ENCODE measurements at regions not wholly inside any gene's neighbourhood (a gene's known extent, or its start where the extent isn't known, plus 50 kb on each side); places are given as distances from the start of the nearest gene placed in this dataset.

DNA sequence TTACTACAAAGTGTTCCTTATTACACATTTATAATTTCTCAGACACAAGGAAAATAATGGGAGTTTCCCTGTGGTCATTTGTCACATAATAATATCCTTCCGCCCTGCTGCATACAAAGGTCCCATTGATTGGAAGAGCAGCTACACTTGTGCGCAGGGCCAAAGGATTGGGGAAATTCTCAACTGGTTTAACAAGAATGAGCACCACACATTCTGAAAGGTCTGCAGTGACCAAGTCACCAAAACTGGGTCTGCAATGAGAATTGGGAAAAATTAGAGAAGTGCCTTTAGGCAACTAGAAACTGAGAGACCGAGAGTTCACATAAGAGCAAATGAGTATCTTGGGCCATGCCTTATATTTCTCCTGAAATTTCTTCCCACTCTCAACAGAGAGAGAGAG lies 98.2 kb upstream of the NR2F2 start:
- no peak for TF ChIP-seq PPARA (CRISPR knock-in tag; IDR thresholded peaks at IDR 0.05; ENCODE audit: borderline replicate concordance)
- TF ChIP-seq ARNTL (CRISPR knock-in tag; IDR thresholded peaks at IDR 0.05; ENCODE audit: borderline replicate concordance, low read depth): no peak
- TF ChIP-seq TOX (CRISPR knock-in tag; IDR thresholded peaks at IDR 0.05; ENCODE audit: borderline replicate concordance): no peak
- TF ChIP-seq, protein P1, sequence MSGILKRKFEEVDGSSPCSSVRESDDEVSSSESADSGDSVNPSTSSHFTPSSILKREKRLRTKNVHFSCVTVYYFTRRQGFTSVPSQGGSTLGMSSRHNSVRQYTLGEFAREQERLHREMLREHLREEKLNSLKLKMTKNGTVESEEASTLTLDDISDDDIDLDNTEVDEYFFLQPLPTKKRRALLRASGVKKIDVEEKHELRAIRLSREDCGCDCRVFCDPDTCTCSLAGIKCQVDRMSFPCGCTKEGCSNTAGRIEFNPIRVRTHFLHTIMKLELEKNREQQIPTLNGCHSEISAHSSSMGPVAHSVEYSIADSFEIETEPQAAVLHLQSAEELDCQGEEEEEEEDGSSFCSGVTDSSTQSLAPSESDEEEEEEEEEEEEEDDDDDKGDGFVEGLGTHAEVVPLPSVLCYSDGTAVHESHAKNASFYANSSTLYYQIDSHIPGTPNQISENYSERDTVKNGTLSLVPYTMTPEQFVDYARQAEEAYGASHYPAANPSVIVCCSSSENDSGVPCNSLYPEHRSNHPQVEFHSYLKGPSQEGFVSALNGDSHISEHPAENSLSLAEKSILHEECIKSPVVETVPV (CRISPR knock-in tag; IDR thresholded peaks at IDR 0.05): no peak
- no peak for TF ChIP-seq ISL1 (CRISPR knock-in tag; IDR thresholded peaks at IDR 0.05)
- no peak for TF ChIP-seq GLIS3 (CRISPR knock-in tag; IDR thresholded peaks at IDR 0.05)
- no peak for ATAC-seq

DNA sequence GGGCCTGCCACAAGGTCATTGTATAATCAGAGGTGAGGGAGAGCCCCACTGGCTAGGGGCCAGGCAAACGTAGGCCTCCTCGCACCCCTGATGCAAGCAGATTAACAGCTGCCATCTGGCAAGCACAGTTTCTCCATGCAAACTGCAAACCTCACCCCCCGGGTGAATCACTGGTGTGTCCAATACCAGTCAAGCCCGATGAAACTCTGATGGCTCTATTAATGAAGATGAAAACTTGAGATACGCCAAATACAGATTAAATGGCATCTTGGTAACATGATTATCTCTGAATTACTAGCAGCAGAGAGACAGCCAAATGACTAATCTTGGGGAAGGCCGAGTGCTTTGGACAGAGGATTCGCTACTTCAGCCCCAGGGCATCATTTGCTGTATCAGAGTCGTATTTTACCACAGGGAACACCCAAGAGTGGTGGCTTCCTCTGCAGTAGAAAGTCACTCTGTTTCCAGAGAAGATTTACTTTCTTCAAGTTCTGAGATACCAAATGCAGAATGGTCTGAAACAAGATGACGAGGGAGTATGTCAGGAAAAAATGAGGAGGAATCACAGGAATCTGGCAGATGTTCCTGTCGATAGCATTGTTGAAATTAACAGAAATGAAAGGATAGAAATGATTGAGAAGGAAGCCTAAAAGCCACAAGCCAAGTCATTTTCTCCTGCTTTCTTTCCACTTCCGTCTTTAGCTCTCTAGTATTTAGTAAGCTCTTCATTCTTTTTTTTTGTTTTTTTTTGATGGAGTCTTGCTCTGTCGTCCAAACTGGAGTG lies 96.2 kb upstream of the NR2F2 start:
- ATAC-seq: peak; percentile 81
- TF ChIP-seq ISL1 (CRISPR knock-in tag; IDR thresholded peaks at IDR 0.05): peak; percentile 77
- peak; percentile 56; the same call in 1 of the 2 replicates for TF ChIP-seq TCF4 (CRISPR knock-in tag; IDR thresholded peaks at IDR 0.05; ENCODE audit: borderline replicate concordance)
- TF ChIP-seq GLIS3 (CRISPR knock-in tag; IDR thresholded peaks at IDR 0.05): no peak
- TF ChIP-seq OSR1 (CRISPR knock-in tag; IDR thresholded peaks at IDR 0.05): no peak
- TF ChIP-seq ZFP30 (CRISPR knock-in tag; IDR thresholded peaks at IDR 0.05): no peak
- TF ChIP-seq BACH2 (CRISPR knock-in tag; IDR thresholded peaks at IDR 0.05; ENCODE audit: borderline replicate concordance): no peak
- no peak for TF ChIP-seq SNAI2 (CRISPR knock-in tag; IDR thresholded peaks at IDR 0.05)
- TF ChIP-seq PPARA (CRISPR knock-in tag; IDR thresholded peaks at IDR 0.05; ENCODE audit: borderline replicate concordance): no peak
- TF ChIP-seq, protein P2, sequence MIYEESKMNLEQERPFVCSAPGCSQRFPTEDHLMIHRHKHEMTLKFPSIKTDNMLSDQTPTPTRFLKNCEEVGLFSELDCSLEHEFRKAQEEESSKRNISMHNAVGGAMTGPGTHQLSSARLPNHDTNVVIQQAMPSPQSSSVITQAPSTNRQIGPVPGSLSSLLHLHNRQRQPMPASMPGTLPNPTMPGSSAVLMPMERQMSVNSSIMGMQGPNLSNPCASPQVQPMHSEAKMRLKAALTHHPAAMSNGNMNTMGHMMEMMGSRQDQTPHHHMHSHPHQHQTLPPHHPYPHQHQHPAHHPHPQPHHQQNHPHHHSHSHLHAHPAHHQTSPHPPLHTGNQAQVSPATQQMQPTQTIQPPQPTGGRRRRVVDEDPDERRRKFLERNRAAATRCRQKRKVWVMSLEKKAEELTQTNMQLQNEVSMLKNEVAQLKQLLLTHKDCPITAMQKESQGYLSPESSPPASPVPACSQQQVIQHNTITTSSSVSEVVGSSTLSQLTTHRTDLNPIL (CRISPR knock-in tag; IDR thresholded peaks at IDR 0.05; ENCODE audit: low read depth): no peak
- TF ChIP-seq, protein P3, sequence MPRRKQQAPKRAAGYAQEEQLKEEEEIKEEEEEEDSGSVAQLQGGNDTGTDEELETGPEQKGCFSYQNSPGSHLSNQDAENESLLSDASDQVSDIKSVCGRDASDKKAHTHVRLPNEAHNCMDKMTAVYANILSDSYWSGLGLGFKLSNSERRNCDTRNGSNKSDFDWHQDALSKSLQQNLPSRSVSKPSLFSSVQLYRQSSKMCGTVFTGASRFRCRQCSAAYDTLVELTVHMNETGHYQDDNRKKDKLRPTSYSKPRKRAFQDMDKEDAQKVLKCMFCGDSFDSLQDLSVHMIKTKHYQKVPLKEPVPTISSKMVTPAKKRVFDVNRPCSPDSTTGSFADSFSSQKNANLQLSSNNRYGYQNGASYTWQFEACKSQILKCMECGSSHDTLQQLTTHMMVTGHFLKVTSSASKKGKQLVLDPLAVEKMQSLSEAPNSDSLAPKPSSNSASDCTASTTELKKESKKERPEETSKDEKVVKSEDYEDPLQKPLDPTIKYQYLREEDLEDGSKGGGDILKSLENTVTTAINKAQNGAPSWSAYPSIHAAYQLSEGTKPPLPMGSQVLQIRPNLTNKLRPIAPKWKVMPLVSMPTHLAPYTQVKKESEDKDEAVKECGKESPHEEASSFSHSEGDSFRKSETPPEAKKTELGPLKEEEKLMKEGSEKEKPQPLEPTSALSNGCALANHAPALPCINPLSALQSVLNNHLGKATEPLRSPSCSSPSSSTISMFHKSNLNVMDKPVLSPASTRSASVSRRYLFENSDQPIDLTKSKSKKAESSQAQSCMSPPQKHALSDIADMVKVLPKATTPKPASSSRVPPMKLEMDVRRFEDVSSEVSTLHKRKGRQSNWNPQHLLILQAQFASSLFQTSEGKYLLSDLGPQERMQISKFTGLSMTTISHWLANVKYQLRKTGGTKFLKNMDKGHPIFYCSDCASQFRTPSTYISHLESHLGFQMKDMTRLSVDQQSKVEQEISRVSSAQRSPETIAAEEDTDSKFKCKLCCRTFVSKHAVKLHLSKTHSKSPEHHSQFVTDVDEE (CRISPR knock-in tag; IDR thresholded peaks at IDR 0.05): no peak
- TF ChIP-seq ZFP3 (CRISPR knock-in tag; IDR thresholded peaks at IDR 0.05): no peak
- no peak for TF ChIP-seq ZNF565 (CRISPR knock-in tag; conservative IDR thresholded peaks at IDR 0.05; ENCODE audit: low read depth)
- TF ChIP-seq ARNTL (CRISPR knock-in tag; IDR thresholded peaks at IDR 0.05; ENCODE audit: borderline replicate concordance, low read depth): no peak
- TF ChIP-seq TOX (CRISPR knock-in tag; IDR thresholded peaks at IDR 0.05; ENCODE audit: borderline replicate concordance): peak; percentile 17; the same call in 1 of the 2 replicates
- no peak for TF ChIP-seq ESRRG (CRISPR knock-in tag; IDR thresholded peaks at IDR 0.05)
- no peak for TF ChIP-seq CSDC2 (CRISPR knock-in tag; IDR thresholded peaks at IDR 0.05)
- TF ChIP-seq, protein P1 (CRISPR knock-in tag; IDR thresholded peaks at IDR 0.05): no peak
- TF ChIP-seq, protein P4, sequence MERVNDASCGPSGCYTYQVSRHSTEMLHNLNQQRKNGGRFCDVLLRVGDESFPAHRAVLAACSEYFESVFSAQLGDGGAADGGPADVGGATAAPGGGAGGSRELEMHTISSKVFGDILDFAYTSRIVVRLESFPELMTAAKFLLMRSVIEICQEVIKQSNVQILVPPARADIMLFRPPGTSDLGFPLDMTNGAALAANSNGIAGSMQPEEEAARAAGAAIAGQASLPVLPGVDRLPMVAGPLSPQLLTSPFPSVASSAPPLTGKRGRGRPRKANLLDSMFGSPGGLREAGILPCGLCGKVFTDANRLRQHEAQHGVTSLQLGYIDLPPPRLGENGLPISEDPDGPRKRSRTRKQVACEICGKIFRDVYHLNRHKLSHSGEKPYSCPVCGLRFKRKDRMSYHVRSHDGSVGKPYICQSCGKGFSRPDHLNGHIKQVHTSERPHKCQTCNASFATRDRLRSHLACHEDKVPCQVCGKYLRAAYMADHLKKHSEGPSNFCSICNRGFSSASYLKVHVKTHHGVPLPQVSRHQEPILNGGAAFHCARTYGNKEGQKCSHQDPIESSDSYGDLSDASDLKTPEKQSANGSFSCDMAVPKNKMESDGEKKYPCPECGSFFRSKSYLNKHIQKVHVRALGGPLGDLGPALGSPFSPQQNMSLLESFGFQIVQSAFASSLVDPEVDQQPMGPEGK (CRISPR knock-in tag; IDR thresholded peaks at IDR 0.05; ENCODE audit: borderline replicate concordance): 0 out of 2 replicates have a peak, but pooled peaks have one; percentile 43
- no peak; the same call in 1 of the 2 replicates for TF ChIP-seq ZC3H10 (CRISPR knock-in tag; IDR thresholded peaks at IDR 0.05)
- TF ChIP-seq, protein P5, sequence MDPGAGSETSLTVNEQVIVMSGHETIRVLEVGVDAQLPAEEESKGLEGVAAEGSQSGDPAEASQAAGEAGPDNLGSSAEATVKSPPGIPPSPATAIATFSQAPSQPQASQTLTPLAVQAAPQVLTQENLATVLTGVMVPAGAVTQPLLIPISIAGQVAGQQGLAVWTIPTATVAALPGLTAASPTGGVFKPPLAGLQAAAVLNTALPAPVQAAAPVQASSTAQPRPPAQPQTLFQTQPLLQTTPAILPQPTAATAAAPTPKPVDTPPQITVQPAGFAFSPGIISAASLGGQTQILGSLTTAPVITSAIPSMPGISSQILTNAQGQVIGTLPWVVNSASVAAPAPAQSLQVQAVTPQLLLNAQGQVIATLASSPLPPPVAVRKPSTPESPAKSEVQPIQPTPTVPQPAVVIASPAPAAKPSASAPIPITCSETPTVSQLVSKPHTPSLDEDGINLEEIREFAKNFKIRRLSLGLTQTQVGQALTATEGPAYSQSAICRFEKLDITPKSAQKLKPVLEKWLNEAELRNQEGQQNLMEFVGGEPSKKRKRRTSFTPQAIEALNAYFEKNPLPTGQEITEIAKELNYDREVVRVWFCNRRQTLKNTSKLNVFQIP (CRISPR knock-in tag; IDR thresholded peaks at IDR 0.05; ENCODE audit: borderline replicate concordance, low read depth): no peak
- TF ChIP-seq ZNF8 (CRISPR knock-in tag; IDR thresholded peaks at IDR 0.05): no peak
- TF ChIP-seq RARB (CRISPR knock-in tag; IDR thresholded peaks at IDR 0.05): no peak
- no peak for TF ChIP-seq ZNF70 (CRISPR knock-in tag; IDR thresholded peaks at IDR 0.05)

All from SK-N-SH treated with all-trans-retinoic acid at 6 μM for 48 hours (cell line).